Mesothelial cell of epicardium (in vitro differentiated cells): ENCODE measurements at regions not wholly inside any gene's neighbourhood (a gene's known extent, or its start where the extent isn't known, plus 50 kb on each side); places are given as distances from the start of the nearest gene placed in this dataset.
A peak's percentile ranks its signal among the peaks of the same experiment; 100 is the strongest.

Source experiments
- DNase-seq, 2 experiments: peaks; one replicate each; pipeline ENCODE4 v3.0.0; 2021; ENCODE audit warnings: low spot score in 2 of 2; ENCODE audit not compliant: unreplicated experiment in 2 of 2
- H3K27ac Mint-ChIP-seq: 2 replicates; pipeline ENCODE4 v1.8.0; 2021; ENCODE audit warnings: mixed read lengths
- H3K27me3 Mint-ChIP-seq: 2 replicates; pipeline ENCODE4 v1.8.0; 2021; ENCODE audit warnings: low read depth, mixed read lengths
- H3K36me3 Mint-ChIP-seq: 2 replicates; pipeline ENCODE4 v1.8.0; 2021; ENCODE audit warnings: mixed read lengths
- H3K4me1 Mint-ChIP-seq: 2 replicates; pipeline ENCODE4 v1.8.0; 2021; ENCODE audit warnings: mixed read lengths
- H3K4me3 Mint-ChIP-seq: 2 replicates; pipeline ENCODE4 v1.8.0; 2021; ENCODE audit warnings: mild to moderate bottlenecking, moderate library complexity, mixed read lengths
- H3K9me3 Mint-ChIP-seq: 2 replicates; pipeline ENCODE4 v1.8.0; 2021; ENCODE audit warnings: mixed read lengths
- TF ChIP-seq, protein P1 (sequence below): fragments of 200-600 bp; sonication (generic); IDR thresholded peaks from one replicate; pipeline ENCODE4 v1.5.0; 2021; ENCODE audit warnings: antibody characterized with exemption; ENCODE audit not compliant: unreplicated experiment

DNA sequence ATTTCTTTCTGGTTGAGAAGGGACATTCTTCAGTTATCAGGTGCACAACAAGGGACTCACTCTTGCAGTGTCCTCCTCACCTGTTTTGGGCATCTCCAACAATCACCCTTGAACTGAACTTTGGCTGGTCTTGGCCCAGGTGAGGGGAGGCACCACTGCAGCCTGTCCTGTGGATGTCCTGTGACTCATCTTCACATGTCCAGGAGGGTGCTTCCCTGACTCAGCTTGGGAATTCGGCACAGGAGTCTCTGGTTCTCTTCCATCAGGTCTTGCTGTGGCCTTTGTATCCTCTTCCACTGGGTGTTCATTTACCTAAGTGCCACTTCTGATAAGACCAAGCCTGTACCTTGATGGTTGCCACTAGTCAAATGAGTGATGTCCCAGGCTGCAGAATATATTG is 196.7 kb upstream of the MKI67 start:
- TF ChIP-seq, protein P1, sequence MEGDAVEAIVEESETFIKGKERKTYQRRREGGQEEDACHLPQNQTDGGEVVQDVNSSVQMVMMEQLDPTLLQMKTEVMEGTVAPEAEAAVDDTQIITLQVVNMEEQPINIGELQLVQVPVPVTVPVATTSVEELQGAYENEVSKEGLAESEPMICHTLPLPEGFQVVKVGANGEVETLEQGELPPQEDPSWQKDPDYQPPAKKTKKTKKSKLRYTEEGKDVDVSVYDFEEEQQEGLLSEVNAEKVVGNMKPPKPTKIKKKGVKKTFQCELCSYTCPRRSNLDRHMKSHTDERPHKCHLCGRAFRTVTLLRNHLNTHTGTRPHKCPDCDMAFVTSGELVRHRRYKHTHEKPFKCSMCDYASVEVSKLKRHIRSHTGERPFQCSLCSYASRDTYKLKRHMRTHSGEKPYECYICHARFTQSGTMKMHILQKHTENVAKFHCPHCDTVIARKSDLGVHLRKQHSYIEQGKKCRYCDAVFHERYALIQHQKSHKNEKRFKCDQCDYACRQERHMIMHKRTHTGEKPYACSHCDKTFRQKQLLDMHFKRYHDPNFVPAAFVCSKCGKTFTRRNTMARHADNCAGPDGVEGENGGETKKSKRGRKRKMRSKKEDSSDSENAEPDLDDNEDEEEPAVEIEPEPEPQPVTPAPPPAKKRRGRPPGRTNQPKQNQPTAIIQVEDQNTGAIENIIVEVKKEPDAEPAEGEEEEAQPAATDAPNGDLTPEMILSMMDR, result no peak
- H3K9me3 Mint-ChIP-seq, result no peaks in the 10 kb centered on the region
- H3K4me3 Mint-ChIP-seq, result no peak overlapping the region
- DNase-seq, result peak in 1 of 2 experiments; percentile 6
- no peaks in the 10 kb centered on the region for H3K36me3 Mint-ChIP-seq
- H3K4me1 Mint-ChIP-seq, result peaks cover 5% of the 10 kb centered on the region
- H3K27ac Mint-ChIP-seq, result no peak overlapping the region
- peaks cover 23% of the 10 kb centered on the region for H3K27me3 Mint-ChIP-seq

DNA sequence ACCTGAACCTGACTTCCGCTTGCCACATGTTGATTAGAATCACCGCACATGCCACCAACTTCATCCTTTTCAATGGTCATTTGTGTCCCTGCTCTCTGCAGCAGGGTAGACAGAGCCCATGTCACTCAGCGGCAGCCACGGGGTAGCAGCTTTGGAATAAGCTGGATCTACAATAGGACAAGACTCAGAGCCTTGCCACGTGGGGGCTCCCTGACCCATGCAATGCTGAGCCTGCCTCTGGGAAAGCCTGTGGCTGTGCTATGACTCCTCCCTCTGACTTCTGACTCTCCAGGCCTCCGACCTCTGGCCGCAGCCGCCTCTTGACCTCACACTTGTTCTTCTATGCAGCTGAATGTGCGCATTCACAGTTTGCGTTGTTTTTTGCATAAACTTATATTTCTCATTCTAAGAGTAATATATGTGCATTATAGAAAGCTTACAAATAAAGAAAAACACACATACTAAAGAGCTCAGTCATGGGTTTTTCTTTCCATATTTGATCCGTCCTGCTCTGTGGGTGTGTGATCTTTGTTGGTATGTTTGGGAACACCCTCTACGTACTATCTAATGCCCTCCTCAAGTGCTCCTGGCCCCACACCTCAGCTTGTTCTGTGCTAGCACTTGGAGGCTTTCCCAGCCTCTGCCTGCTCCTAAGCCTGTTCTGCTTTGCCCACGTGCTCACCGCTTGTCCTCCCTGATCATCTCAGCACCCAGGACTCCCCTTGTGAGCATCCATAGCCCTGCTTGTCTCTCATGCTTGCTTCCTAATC is 198.0 kb upstream of the MKI67 start:
- peak in 1 of 2 experiments; percentile 38 for DNase-seq
- Mint-ChIP-seq H3K9me3 (peaks cover 5% of the 10 kb centered on the region), H3K4me1 (no peaks in the 10 kb centered on the region), H3K4me3 (no peak overlapping the region), H3K27ac (no peak overlapping the region), H3K36me3 (no peaks in the 10 kb centered on the region), H3K27me3 (peaks cover 23% of the 10 kb centered on the region)
- TF ChIP-seq, protein P1, result no peak

DNA sequence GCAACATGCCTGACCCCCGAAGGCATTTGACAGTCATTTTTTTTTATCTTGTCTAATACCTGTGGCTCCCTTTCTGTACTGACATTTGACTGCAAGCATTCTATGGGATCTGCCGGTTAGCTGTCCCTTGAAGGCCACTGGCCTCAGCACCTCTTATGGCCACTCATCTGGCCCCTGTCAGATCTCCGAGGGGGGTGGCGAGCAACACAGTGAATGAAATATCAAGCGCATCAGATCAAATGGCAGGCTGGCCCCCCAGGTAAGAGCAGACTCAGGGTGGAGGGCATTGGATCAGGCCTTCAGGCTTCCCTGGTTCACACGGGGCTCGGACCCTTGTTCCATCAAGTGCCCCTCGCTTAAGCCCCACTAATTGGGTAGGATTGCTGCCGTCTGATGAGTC is 199.6 kb upstream of the MKI67 start:
- peaks cover 23% of the 10 kb centered on the region for H3K27me3 Mint-ChIP-seq
- no peaks in the 10 kb centered on the region for H3K36me3 Mint-ChIP-seq
- no peak overlapping the region for H3K4me3 Mint-ChIP-seq

DNA sequence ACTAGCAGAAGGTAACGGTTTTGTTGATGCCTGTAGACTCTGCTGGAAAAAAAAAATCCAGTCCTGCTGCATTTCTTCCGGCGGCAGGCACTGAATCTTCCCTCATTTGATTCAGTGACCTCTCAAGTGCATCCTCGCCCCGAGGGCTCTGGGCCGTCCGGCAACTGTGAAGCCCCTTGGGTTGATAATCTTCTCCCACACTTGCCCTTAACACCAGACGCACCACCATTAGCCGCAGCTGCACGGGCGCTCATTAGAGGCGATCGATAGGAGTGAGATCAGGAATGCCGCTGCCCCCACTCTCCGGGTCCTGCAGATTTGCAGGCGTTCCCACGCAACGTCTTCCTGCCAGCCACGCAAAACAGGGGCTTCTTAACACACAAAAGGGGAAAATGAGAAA is 200.0 kb upstream of the MKI67 start:
- Mint-ChIP-seq H3K27ac (no peak overlapping the region), H3K36me3 (no peaks in the 10 kb centered on the region), H3K27me3 (peaks cover 26% of the 10 kb centered on the region), H3K9me3 (peaks cover 5% of the 10 kb centered on the region), H3K4me1 (no peaks in the 10 kb centered on the region), H3K4me3 (no peak overlapping the region)
- DNase-seq, result no peak
- TF ChIP-seq, protein P1, result no peak

More for the DNA sequence above, 199.6 kb upstream of the MKI67 start:
- no peak overlapping the region for H3K27ac Mint-ChIP-seq
- TF ChIP-seq, protein P1, result no peak
- DNase-seq, result no peak
- H3K9me3 Mint-ChIP-seq, result peaks cover 5% of the 10 kb centered on the region
- H3K4me1 Mint-ChIP-seq, result no peaks in the 10 kb centered on the region

DNA sequence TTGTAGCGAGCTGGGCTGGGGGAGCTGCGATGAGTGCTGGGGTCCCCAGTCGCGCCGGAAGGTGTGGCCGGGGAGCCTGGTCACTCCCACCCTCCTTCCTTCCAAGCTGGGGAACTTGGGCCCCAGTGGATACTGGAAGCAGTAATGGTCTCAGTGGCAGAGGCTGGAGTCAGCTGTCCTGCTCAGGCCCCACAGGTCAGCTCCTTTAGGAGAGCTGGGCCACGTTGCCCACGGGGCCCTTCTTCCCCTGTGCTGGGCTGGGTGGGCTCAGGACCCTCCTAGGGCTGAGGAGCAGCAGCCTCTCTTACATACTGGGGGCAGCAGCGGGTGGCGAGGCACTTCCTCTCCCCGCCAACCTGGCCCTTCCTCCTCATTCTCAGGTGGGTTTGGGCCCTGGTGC is 200.6 kb upstream of the MKI67 start:
- Mint-ChIP-seq H3K9me3 (peaks cover 5% of the 10 kb centered on the region), H3K27ac (no peak overlapping the region), H3K4me3 (no peak overlapping the region), H3K36me3 (no peaks in the 10 kb centered on the region), H3K4me1 (no peaks in the 10 kb centered on the region), H3K27me3 (peaks cover 25% of the 10 kb centered on the region)
- TF ChIP-seq, protein P1, result no peak
- DNase-seq, result no peak

DNA sequence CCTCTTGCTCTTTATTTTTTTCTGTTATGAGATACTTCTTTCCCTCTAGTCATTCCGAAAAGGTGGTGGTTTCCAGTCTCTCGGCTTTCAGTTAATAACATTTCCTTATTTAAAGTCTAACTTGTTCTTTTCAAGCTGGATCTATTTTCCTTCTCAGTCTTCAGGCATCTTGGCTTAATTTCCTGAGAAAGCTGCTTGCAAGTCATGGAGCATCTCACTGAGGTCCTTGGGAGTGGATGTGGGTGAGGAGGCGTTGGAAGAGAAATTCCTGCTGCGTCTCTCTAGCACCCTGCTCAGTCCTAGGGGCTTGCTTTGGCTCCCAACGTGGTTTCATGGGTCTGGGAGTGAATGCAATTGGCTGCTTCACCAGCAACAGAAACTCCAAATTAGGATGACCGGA is 210.2 kb upstream of the MKI67 start:
- H3K27me3 Mint-ChIP-seq, result peaks cover 22% of the 10 kb centered on the region
- TF ChIP-seq, protein P1, result no peak
- H3K36me3 Mint-ChIP-seq, result no peaks in the 10 kb centered on the region
- H3K9me3 Mint-ChIP-seq, result peaks cover 10% of the 10 kb centered on the region
- peaks cover 3% of the 10 kb centered on the region for H3K4me1 Mint-ChIP-seq
- DNase-seq, result no peak
- H3K27ac Mint-ChIP-seq, result no peak overlapping the region
- no peak overlapping the region for H3K4me3 Mint-ChIP-seq
